Spleen (tissue), 7 donors: ENCODE measurements at regions not wholly inside any gene's neighbourhood (a gene's known extent, or its start where the extent isn't known, plus 50 kb on each side); places are given as distances from the start of the nearest gene placed in this dataset.

Experiments used
- POLR2A ChIP-seq, 3 donors: fragments of 450-650 bp; IDR thresholded peaks; one replicate each; pipeline ENCODE4 v1.5.1; 2017; ENCODE audit warnings: antibody characterized with exemption in 3 of 3, mild to moderate bottlenecking in 1 of 3
- TF ChIP-seq, protein P1 (sequence below), 11 experiments: fragments of 200-600 bp in 7 of 11; fragments of 450-650 bp in 4 of 11; sonication (generic) in 4 of 11; IDR thresholded peaks in 8 of 11; conservative IDR thresholded peaks in 3 of 11; 1 replicate in 7 of 11; 2 replicates in 4 of 11; pipeline versions ENCODE4 v1.4.0 to v1.8.0; 2016 to 2021; ENCODE audit warnings: antibody characterized with exemption in 11 of 11, inconsistent platforms in 4 of 11, mild to moderate bottlenecking in 1 of 11
- donor health status: DM: no; HTN: no; CAD: no; lungs with moderate emphysema.
- donor health status: DM: no; HTN: no; CAD: no.
- donor health status: DM: no; HTN: no; CAD: no.

DNA sequence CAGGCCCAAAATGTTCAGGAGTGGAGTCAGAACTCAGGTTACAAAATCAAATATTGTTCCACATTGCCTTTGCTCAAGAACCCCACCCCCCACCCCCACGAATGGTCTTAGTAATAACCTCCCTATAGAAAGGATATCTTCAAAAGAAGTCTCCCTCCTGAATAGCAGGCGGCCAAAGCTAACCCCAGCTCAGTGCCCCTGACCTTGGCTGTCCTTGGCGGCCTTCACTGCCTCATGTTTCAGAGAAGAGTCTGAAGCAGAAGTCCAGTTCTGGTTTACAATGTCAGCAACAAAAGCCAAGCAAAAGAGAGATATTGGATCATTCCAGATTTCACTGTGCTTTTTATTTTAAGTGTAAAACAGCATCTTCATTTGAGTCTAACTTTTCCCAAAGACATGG, 476.5 kb upstream of the NRP1 start:
- TF ChIP-seq, protein P1, sequence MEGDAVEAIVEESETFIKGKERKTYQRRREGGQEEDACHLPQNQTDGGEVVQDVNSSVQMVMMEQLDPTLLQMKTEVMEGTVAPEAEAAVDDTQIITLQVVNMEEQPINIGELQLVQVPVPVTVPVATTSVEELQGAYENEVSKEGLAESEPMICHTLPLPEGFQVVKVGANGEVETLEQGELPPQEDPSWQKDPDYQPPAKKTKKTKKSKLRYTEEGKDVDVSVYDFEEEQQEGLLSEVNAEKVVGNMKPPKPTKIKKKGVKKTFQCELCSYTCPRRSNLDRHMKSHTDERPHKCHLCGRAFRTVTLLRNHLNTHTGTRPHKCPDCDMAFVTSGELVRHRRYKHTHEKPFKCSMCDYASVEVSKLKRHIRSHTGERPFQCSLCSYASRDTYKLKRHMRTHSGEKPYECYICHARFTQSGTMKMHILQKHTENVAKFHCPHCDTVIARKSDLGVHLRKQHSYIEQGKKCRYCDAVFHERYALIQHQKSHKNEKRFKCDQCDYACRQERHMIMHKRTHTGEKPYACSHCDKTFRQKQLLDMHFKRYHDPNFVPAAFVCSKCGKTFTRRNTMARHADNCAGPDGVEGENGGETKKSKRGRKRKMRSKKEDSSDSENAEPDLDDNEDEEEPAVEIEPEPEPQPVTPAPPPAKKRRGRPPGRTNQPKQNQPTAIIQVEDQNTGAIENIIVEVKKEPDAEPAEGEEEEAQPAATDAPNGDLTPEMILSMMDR (IDR thresholded peaks at IDR 0.05 in 8 of 11, conservative IDR thresholded peaks at IDR 0.05 in 3 of 11): no peak
- no peak for TF ChIP-seq POLR2A (IDR thresholded peaks at IDR 0.05)
